HEK293 (cell line): ENCODE measurements at regions not wholly inside any gene's neighbourhood (a gene's known extent, or its start where the extent isn't known, plus 50 kb on each side); places are given as distances from the start of the nearest gene placed in this dataset.
"Not testable (repeated sequence)": the region's sequence is repeated elsewhere in the genome, so short reads cannot be mapped to it uniquely, and the experiment has no call there.

ENCODE experiments used
- CTCF ChIP-seq: fragments of 450-650 bp; formaldehyde crosslinking; IDR thresholded peaks from 2 replicates; pipeline ENCODE4 v1.5.1; 2016; ENCODE audit warnings: missing biosample characterization, missing genetic modification characterization
- KLF16 ChIP-seq: fragments of 450-650 bp; formaldehyde crosslinking; IDR thresholded peaks from 2 replicates; pipeline ENCODE4 v1.5.1; 2017; ENCODE audit warnings: missing biosample characterization, missing genetic modification characterization
- YY1 ChIP-seq: fragments of 450-650 bp; formaldehyde crosslinking; IDR thresholded peaks from 2 replicates; pipeline ENCODE4 v1.5.1; 2018; ENCODE audit warnings: missing biosample characterization, missing genetic modification characterization
- ZNF121 ChIP-seq: fragments of 450-650 bp; formaldehyde crosslinking; IDR thresholded peaks from 2 replicates; pipeline ENCODE4 v1.5.1; 2016; ENCODE audit warnings: missing biosample characterization, missing genetic modification characterization
- ZNF792 ChIP-seq: fragments of 450-650 bp; formaldehyde crosslinking; IDR thresholded peaks from 2 replicates; pipeline ENCODE4 v1.5.1; 2016; ENCODE audit warnings: missing biosample characterization, missing genetic modification characterization

GRCh38 chr6:58003417-58004167 lies 686.2 kb downstream of the PRIM2 start:
- TF ChIP-seq CTCF; YY1 (tag by site-specific recombination); ZNF792; KLF16 (tag by site-specific recombination); ZNF121 (tag by site-specific recombination): not testable (repeated sequence)
